ENCODE measurements at regions not wholly inside any gene's neighbourhood (a gene's known extent, or its start where the extent isn't known, plus 50 kb on each side); places are given as distances from the start of the nearest gene placed in this dataset.

DNA sequence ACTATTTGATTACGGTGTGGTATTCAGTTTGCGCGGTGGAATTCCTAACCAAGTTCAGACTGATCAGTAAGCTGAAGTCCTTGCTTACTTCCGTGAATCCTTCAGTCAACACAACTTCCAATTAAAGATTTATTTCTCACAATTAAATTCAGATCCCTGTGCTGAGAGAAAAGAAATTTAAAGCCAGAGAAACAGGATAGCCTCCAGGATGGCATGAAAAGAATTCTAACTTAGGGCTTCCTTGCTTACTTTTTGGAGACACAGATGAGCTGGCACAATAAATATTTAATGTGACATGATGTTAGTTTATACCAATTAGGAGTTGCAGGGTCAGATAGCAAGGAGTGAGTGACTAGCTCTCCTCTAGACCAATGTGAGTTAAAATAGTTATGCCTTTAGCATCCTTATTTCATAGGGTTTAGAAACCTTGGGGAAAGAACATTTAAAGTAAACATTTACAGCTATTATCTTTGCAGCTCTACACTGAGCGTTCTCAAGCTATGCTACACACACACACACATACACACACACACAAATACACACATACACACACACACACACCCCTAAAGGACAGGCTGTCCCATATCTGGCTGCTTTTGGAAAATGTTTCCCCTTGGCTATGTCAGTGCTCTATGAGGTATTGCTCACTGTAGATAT, 151.0 kb downstream of the TRIB2 start:
- TF ChIP-seq, protein P1, sequence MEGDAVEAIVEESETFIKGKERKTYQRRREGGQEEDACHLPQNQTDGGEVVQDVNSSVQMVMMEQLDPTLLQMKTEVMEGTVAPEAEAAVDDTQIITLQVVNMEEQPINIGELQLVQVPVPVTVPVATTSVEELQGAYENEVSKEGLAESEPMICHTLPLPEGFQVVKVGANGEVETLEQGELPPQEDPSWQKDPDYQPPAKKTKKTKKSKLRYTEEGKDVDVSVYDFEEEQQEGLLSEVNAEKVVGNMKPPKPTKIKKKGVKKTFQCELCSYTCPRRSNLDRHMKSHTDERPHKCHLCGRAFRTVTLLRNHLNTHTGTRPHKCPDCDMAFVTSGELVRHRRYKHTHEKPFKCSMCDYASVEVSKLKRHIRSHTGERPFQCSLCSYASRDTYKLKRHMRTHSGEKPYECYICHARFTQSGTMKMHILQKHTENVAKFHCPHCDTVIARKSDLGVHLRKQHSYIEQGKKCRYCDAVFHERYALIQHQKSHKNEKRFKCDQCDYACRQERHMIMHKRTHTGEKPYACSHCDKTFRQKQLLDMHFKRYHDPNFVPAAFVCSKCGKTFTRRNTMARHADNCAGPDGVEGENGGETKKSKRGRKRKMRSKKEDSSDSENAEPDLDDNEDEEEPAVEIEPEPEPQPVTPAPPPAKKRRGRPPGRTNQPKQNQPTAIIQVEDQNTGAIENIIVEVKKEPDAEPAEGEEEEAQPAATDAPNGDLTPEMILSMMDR (IDR thresholded peaks at IDR 0.05) = no peak
- TF ChIP-seq EZH2 (IDR thresholded peaks at IDR 0.05) = no peak
- TF ChIP-seq EZH2phosphoT487 (IDR thresholded peaks at IDR 0.05) = no peak
